WTC11 (cell line): ENCODE measurements at regions not wholly inside any gene's neighbourhood (a gene's known extent, or its start where the extent isn't known, plus 50 kb on each side); places are given as distances from the start of the nearest gene placed in this dataset.

Experiments
- ATF3 ChIP-seq: sonication (generic); formaldehyde crosslinking; conservative IDR thresholded peaks from 2 replicates; pipeline ENCODE4 v1.8.1; 2022; ENCODE audit warnings: mild to moderate bottlenecking, missing genetic modification reagents
- CREB1 ChIP-seq: sonication (generic); formaldehyde crosslinking; IDR thresholded peaks from 2 replicates; pipeline ENCODE4 v1.8.0; 2023; ENCODE audit warnings: mild to moderate bottlenecking, missing genetic modification reagents
- E2F4 ChIP-seq: sonication (generic); formaldehyde crosslinking; IDR thresholded peaks from 2 replicates; pipeline ENCODE4 v1.8.1; 2022; ENCODE audit warnings: low read depth, mild to moderate bottlenecking, moderate library complexity, missing genetic modification reagents, borderline replicate concordance
- ETV6 ChIP-seq: sonication (generic); formaldehyde crosslinking; IDR thresholded peaks from 2 replicates; pipeline ENCODE4 v1.8.1; 2022; ENCODE audit warnings: mild to moderate bottlenecking, missing genetic modification reagents
- FOXP1 ChIP-seq: sonication (generic); formaldehyde crosslinking; IDR thresholded peaks from 2 replicates; pipeline ENCODE4 v1.8.0; 2022; ENCODE audit warnings: missing genetic modification reagents, mild to moderate bottlenecking, moderate library complexity, borderline replicate concordance
- GTF2I ChIP-seq: fragments of 250-450 bp; sonication (Bioruptor Pico); conservative IDR thresholded peaks from 2 replicates; pipeline ENCODE4 v1.4.0; 2021; ENCODE audit warnings: mild to moderate bottlenecking
- HMGXB4 ChIP-seq: sonication (generic); formaldehyde crosslinking; IDR thresholded peaks from 2 replicates; pipeline ENCODE4 v1.8.1; 2023; ENCODE audit warnings: mild to moderate bottlenecking, moderate library complexity, missing genetic modification reagents
- JUN ChIP-seq: sonication (generic); formaldehyde crosslinking; IDR thresholded peaks from 2 replicates; pipeline ENCODE4 v1.8.0; 2023; ENCODE audit warnings: mild to moderate bottlenecking, missing genetic modification reagents
- SMAD4 ChIP-seq: sonication (generic); formaldehyde crosslinking; IDR thresholded peaks from 2 replicates; pipeline ENCODE4 v1.8.0; 2022; ENCODE audit warnings: mild to moderate bottlenecking, missing genetic modification reagents
- TEAD1 ChIP-seq: sonication (generic); formaldehyde crosslinking; IDR thresholded peaks from 2 replicates; pipeline ENCODE4 v1.8.0; 2022; ENCODE audit warnings: mild to moderate bottlenecking, missing genetic modification reagents
- ZNF416 ChIP-seq: fragments of 250-450 bp; sonication (Bioruptor Pico); IDR thresholded peaks from 2 replicates; pipeline ENCODE4 v1.9.0; 2021; ENCODE audit warnings: mild to moderate bottlenecking, inconsistent platforms
- ZNF512 ChIP-seq: sonication (generic); formaldehyde crosslinking; IDR thresholded peaks from 2 replicates; pipeline ENCODE4 v1.8.1; 2022; ENCODE audit warnings: missing genetic modification reagents, borderline replicate concordance
- ZNF671 ChIP-seq: fragments of 250-450 bp; sonication (Bioruptor Pico); IDR thresholded peaks from 2 replicates; pipeline ENCODE4 v1.8.0; 2021; ENCODE audit warnings: mild to moderate bottlenecking
- TF ChIP-seq, protein P1 (sequence below): fragments of 200-600 bp; IDR thresholded peaks from 2 replicates; pipeline ENCODE4 v1.8.0; 2022; ENCODE audit warnings: antibody characterized with exemption

DNA sequence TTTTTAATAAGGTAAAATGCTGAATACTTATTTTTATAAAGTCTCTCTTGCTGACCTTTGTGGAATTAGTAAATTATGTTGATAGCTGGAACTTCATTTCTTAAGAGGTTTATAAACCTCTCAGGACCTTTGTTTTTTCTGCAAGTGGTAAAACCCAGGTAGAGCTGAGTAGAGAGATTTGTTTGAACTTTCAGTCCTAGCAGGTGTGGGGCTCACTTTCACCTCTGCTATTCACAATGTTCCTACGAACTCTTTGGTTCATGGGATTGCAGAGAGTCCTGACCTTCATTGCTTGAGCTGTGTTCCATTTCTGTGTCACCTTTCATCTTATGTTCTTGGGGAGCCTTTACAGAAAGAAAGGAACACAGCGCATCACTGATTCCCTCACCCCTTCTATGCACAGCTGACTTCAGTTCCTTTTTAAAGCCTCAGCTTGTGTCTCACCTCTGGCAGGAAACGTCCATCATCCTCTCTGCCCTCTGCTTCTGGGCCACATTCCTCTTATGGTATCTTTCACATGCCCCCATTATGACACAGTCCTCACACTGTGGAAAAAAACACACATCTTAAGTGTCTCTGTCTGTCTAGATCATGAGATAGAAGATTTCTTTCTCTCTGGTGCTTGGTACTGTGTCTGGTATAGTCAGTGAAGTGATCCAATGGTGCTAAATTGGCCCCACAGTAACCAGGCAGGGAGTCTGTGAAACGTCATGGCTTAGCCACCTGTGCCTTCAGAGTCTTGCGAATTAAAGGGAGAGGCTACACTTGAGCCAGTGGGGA is 262.5 kb upstream of the B3GALT2 start:
- TF ChIP-seq ZNF671 (CRISPR knock-in tag) (no peak), SMAD4 (no peak), ZNF416 (CRISPR knock-in tag) (no peak), JUN (CRISPR knock-in tag) (no peak), ETV6 (no peak), FOXP1 (CRISPR knock-in tag) (no peak), ZNF512 (CRISPR knock-in tag) (no peak), E2F4 (no peak), CREB1 (no peak), GTF2I (CRISPR knock-in tag) (no peak), HMGXB4 (CRISPR knock-in tag) (no peak), ATF3 (CRISPR knock-in tag) (no peak), TEAD1 (no peak)
- TF ChIP-seq, protein P1, sequence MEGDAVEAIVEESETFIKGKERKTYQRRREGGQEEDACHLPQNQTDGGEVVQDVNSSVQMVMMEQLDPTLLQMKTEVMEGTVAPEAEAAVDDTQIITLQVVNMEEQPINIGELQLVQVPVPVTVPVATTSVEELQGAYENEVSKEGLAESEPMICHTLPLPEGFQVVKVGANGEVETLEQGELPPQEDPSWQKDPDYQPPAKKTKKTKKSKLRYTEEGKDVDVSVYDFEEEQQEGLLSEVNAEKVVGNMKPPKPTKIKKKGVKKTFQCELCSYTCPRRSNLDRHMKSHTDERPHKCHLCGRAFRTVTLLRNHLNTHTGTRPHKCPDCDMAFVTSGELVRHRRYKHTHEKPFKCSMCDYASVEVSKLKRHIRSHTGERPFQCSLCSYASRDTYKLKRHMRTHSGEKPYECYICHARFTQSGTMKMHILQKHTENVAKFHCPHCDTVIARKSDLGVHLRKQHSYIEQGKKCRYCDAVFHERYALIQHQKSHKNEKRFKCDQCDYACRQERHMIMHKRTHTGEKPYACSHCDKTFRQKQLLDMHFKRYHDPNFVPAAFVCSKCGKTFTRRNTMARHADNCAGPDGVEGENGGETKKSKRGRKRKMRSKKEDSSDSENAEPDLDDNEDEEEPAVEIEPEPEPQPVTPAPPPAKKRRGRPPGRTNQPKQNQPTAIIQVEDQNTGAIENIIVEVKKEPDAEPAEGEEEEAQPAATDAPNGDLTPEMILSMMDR = no peak
